ENCODE measurements at regions not wholly inside any gene's neighbourhood (a gene's known extent, or its start where the extent isn't known, plus 50 kb on each side); places are given as distances from the start of the nearest gene placed in this dataset.
"Not testable (repeated sequence)": the region's sequence is repeated elsewhere in the genome, so short reads cannot be mapped to it uniquely, and the experiment has no call there.

DNA sequence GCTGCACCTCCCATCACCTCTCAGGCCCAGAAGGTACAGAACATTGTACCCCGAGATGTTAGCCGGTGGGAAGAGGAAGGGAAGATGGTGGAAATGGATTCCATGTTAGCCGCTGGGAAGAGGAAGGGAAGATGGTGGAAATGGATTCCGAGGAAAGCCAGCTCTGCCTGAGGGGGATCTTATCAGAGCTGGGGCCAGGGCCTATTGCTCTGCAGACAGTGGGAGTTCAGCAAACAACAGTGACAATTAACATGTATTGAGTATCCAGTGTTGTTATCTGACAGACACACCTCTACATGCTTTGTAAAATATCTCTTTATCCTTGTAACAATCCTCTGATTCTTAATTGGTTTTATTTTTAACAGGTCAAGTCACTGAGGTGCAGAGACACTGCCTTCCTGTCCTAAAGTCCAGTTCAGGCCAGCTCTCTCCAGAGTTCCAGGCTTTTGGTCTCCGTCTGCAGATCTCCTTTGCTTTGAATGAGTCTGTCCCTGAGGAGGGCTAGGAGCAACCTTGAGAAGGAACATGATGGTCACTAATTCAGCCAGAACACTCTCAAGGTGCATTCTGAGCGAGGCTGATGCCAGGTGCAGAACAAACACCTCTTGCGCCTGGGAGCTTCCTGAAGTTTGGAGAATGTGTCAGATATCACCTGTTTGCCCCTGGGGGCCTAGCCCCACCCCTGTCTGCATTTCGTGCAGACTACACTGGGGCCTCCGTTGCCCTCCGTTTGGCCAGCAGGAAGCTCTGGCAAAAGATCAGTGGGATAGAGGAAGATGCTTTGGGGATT lies 82.4 kb upstream of the PODXL start:
- H3K4me1 ChIP-seq: no peaks in the 10 kb centered on the region

DNA sequence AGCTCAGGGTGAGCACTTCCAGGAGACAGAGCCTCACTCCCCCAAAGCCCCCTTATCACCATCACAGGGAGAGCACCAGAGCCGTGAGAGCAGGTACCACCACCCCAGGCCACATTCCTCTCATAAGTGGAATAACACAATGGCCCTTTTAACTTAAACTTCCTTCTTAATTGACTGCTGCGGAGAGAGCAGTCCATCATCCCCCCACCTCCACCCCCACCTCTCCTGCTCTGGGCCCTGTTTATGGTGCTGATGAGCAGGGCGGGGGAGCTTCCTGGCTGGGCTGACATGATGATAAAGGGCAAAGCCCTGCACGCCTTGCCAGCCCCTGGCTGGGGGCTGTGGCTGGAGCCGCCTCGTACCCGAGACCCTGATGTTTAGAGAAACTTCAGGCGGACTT lies 81.4 kb upstream of the PODXL start:
- no peaks in the 10 kb centered on the region for H3K36me3 ChIP-seq
- H3K4me3 ChIP-seq: no peak overlapping the region
- H3K27ac ChIP-seq: no peak overlapping the region
- H3K9me3 ChIP-seq: no peaks in the 10 kb centered on the region
- ATAC-seq: no peak
- TF ChIP-seq POLR2A (IDR thresholded peaks at IDR 0.05) (no peak), POLR2AphosphoS5 (IDR thresholded peaks at IDR 0.05) (no peak)
- TF ChIP-seq, protein P1, sequence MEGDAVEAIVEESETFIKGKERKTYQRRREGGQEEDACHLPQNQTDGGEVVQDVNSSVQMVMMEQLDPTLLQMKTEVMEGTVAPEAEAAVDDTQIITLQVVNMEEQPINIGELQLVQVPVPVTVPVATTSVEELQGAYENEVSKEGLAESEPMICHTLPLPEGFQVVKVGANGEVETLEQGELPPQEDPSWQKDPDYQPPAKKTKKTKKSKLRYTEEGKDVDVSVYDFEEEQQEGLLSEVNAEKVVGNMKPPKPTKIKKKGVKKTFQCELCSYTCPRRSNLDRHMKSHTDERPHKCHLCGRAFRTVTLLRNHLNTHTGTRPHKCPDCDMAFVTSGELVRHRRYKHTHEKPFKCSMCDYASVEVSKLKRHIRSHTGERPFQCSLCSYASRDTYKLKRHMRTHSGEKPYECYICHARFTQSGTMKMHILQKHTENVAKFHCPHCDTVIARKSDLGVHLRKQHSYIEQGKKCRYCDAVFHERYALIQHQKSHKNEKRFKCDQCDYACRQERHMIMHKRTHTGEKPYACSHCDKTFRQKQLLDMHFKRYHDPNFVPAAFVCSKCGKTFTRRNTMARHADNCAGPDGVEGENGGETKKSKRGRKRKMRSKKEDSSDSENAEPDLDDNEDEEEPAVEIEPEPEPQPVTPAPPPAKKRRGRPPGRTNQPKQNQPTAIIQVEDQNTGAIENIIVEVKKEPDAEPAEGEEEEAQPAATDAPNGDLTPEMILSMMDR (IDR thresholded peaks at IDR 0.05): no peak
- no peaks in the 10 kb centered on the region for H3K27me3 ChIP-seq
- 67% methylated on average over 1 of the region's 8 CpGs; no CpG with 5 or more reads in 1 of the 2 donors for WGBS, 2 donors (ENCODE audit: low coverage in 1 of 2)
- H3K4me1 ChIP-seq: no peaks in the 10 kb centered on the region

More for the DNA sequence above, 82.4 kb upstream of the PODXL start:
- no peaks in the 10 kb centered on the region for H3K9me3 ChIP-seq
- no peak overlapping the region for H3K4me3 ChIP-seq
- TF ChIP-seq POLR2A (IDR thresholded peaks at IDR 0.05) (no peak), EP300 (IDR thresholded peaks at IDR 0.05) (no peak), POLR2AphosphoS5 (IDR thresholded peaks at IDR 0.05) (no peak)
- TF ChIP-seq, protein P1 (IDR thresholded peaks at IDR 0.05): no peak
- no peaks in the 10 kb centered on the region for H3K36me3 ChIP-seq
- 79 to 92% methylated on average over 5 to 9 of the region's 10 CpGs for WGBS, 2 donors (ENCODE audit: low coverage in 1 of 2)
- no peak overlapping the region for H3K27ac ChIP-seq
- ATAC-seq: no peak
- H3K27me3 ChIP-seq: no peaks in the 10 kb centered on the region

DNA sequence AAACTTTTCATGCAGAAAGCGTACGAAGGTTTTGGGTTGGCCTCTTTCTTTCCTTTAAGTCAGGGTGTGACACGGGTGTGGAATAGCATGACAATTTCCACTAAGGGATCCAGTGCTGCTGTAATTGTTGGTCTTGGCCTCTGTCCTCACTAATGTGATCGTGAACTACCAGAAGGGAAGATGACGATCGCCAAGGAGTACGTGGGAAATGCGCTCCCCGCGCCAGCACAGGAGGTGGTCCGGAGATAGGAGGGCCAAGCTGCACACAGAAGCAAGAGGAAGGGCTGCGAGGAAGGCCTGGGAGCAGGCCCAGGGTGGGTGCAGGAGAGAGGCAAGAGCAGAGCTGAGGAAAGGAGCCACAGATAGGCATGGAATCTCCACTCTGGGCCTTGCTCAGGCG lies 79.7 kb upstream of the PODXL start:
- Histone ChIP-seq H3K4me1 (no peaks in the 10 kb centered on the region), H3K4me3 (no peak overlapping the region), H3K36me3 (no peaks in the 10 kb centered on the region), H3K27me3 (no peaks in the 10 kb centered on the region), H3K9me3 (no peaks in the 10 kb centered on the region), H3K27ac (no peak overlapping the region)
- TF ChIP-seq POLR2A (IDR thresholded peaks at IDR 0.05) (no peak), POLR2AphosphoS5 (IDR thresholded peaks at IDR 0.05) (no peak), EP300 (IDR thresholded peaks at IDR 0.05) (no peak)
- TF ChIP-seq, protein P1 (IDR thresholded peaks at IDR 0.05): no peak
- 85% methylated on average over 12 of the region's 13 CpGs; no CpG with 5 or more reads in 1 of the 2 donors for WGBS, 2 donors (ENCODE audit: low coverage in 1 of 2)
- ATAC-seq: peak; percentile 48

DNA sequence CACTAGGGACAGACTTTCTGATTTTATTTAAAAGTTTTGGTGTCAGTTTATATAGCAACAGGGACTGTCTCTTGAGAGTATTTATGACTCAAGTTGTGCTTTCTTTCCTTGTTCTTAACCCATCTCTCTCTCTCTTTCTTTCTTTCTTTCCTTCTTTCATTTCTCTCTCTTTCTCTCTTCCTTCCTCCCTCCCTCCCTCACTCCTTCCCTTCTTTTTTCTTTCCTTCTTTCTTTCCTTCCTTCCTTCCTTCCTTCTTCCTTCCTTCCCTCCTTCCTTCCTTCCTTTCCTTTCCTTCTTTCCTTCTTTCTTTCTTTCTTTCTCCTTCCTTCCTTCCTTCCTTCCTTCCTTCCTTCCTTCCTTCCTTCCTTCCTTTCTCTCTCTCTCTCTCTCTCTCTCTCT lies 77.8 kb upstream of the PODXL start:
- H3K36me3 ChIP-seq, ATAC-seq, H3K27me3 ChIP-seq, H3K9me3 ChIP-seq, H3K27ac ChIP-seq, H3K4me3 ChIP-seq, H3K4me1 ChIP-seq: not testable (repeated sequence)

DNA sequence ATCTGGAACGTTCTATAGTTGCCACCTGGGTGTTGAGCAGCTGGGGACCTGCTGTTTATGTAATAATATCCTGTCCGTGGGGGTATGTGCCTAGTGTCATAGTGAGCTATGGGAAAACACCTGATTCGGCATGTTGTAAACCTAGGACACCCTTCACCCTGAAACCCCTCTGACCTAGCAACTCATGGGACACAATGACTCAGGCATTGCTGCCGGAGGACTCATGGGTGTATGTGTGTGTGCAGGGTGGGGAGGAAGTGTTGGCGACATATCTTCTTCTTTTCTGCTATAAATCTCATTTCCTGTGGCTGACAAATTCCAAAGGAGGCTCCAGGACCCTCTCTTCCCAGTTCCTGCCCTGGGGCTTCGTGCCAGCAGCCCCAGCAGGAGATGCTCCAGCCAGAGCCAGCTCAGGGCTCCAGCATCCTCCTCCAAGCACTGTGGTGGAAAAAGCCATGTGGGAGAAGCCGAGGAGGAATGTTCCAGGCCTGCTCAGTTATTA lies 77.0 kb upstream of the PODXL start:
- ATAC-seq: peak; percentile 29
- peak overlapping the region in 1 of 4 donors; percentile 29 for H3K27ac ChIP-seq
- peaks cover 0 to 15% (median 8%) of the 10 kb centered on the region in 3 donors for H3K4me1 ChIP-seq
- H3K4me3 ChIP-seq: no peak overlapping the region
- peaks cover 12% of the 10 kb centered on the region for H3K27me3 ChIP-seq
- no peaks in the 10 kb centered on the region for H3K9me3 ChIP-seq
- WGBS, 2 donors (ENCODE audit: low coverage in 1 of 2): 55% methylated on average over 4 of the region's 7 CpGs; no CpG with 5 or more reads in 1 of the 2 donors
- no peak for TF ChIP-seq EP300 (IDR thresholded peaks at IDR 0.05)
- no peak for TF ChIP-seq POLR2AphosphoS5 (IDR thresholded peaks at IDR 0.05)
- TF ChIP-seq POLR2A (IDR thresholded peaks at IDR 0.05): no peak
- TF ChIP-seq, protein P1 (IDR thresholded peaks at IDR 0.05): no peak
- H3K36me3 ChIP-seq: no peaks in the 10 kb centered on the region

All from gastroesophageal sphincter (tissue), 4 donors.